ENCODE measurements at regions not wholly inside any gene's neighbourhood (a gene's known extent, or its start where the extent isn't known, plus 50 kb on each side); places are given as distances from the start of the nearest gene placed in this dataset.
A peak's percentile ranks its signal among the peaks of the same experiment; 100 is the strongest.
"Not testable (repeated sequence)": the region's sequence is repeated elsewhere in the genome, so short reads cannot be mapped to it uniquely, and the experiment has no call there.

GRCh38 chr17:30594953-30595371 lies 117.8 kb downstream of the GOSR1 start:
- POLR2A ChIA-PET; H3K27ac ChIP-seq (ENCODE audit: insufficient read depth in 1 of 2, low read depth in 1 of 2, low read length in 2 of 2, poor library complexity in 1 of 2, severe bottlenecking in 2 of 2); H3K4me3 ChIP-seq (ENCODE audit: control insufficient read depth in 1 of 7, extremely low read depth in 1 of 7, insufficient read depth in 4 of 7, low read depth in 2 of 7, low read length in 6 of 7); DNase-seq; H3K36me3 ChIP-seq (ENCODE audit: control insufficient read depth in 4 of 4, insufficient read depth in 4 of 4, low read length in 3 of 4); CTCF ChIA-PET; H3K27me3 ChIP-seq (replicated peaks in 2 of 5; ENCODE audit: control insufficient read depth in 4 of 5, insufficient read depth in 5 of 5, low read length in 4 of 5); H3K9me3 ChIP-seq (ENCODE audit: control extremely low read depth in 1 of 5, control insufficient read depth in 4 of 5, insufficient read depth in 2 of 5, low read depth in 1 of 5, low read length in 4 of 5): not testable (repeated sequence)
- WGBS (ENCODE audit: insufficient coverage): 92% methylated on average over 3 of the region's 10 CpGs
- H3K4me1 ChIP-seq (ENCODE audit: control extremely low read depth in 1 of 4, control insufficient read depth in 4 of 4, insufficient read depth in 4 of 4, low read length in 3 of 4): peaks cover 3 to 15% (median 7%) of the 10 kb centered on the region in 4 experiments

GRCh38 chr17:30594223-30594952 lies 117.2 kb downstream of the GOSR1 start:
- WGBS (ENCODE audit: insufficient coverage): 95% methylated on average over 16 of the region's 18 CpGs
- no peak overlapping the region for H3K27ac ChIP-seq (ENCODE audit: insufficient read depth in 1 of 2, low read depth in 1 of 2, low read length in 2 of 2, poor library complexity in 1 of 2, severe bottlenecking in 2 of 2)
- peaks cover 0 to 14% (median 7%) of the 10 kb centered on the region in 4 experiments for H3K4me1 ChIP-seq (ENCODE audit: control extremely low read depth in 1 of 4, control insufficient read depth in 4 of 4, insufficient read depth in 4 of 4, low read length in 3 of 4)
- CTCF ChIA-PET: no interaction called here
- H3K9me3 ChIP-seq (ENCODE audit: control extremely low read depth in 1 of 5, control insufficient read depth in 4 of 5, insufficient read depth in 2 of 5, low read depth in 1 of 5, low read length in 4 of 5): no peaks in the 10 kb centered on the region
- DNase-seq: no peak
- H3K27me3 ChIP-seq (replicated peaks in 2 of 5; ENCODE audit: control insufficient read depth in 4 of 5, insufficient read depth in 5 of 5, low read length in 4 of 5): no peaks in the 10 kb centered on the region
- POLR2A ChIA-PET: no interaction called here
- no peak overlapping the region for H3K4me3 ChIP-seq (ENCODE audit: control insufficient read depth in 1 of 7, extremely low read depth in 1 of 7, insufficient read depth in 4 of 7, low read depth in 2 of 7, low read length in 6 of 7)
- no peaks in the 10 kb centered on the region for H3K36me3 ChIP-seq (ENCODE audit: control insufficient read depth in 4 of 4, insufficient read depth in 4 of 4, low read length in 3 of 4)

GRCh38 chr17:30590081-30590733 lies 113.0 kb downstream of the GOSR1 start:
- Histone ChIP-seq H3K4me3 (ENCODE audit: control insufficient read depth in 1 of 7, extremely low read depth in 1 of 7, insufficient read depth in 4 of 7, low read depth in 2 of 7, low read length in 6 of 7) (peak overlapping the region in 1 of 7 experiments; percentile 5), H3K4me1 (ENCODE audit: control extremely low read depth in 1 of 4, control insufficient read depth in 4 of 4, insufficient read depth in 4 of 4, low read length in 3 of 4) (peaks cover 0 to 19% (median 8%) of the 10 kb centered on the region in 4 experiments), H3K9me3 (ENCODE audit: control extremely low read depth in 1 of 5, control insufficient read depth in 4 of 5, insufficient read depth in 2 of 5, low read depth in 1 of 5, low read length in 4 of 5) (no peaks in the 10 kb centered on the region), H3K36me3 (ENCODE audit: control insufficient read depth in 4 of 4, insufficient read depth in 4 of 4, low read length in 3 of 4) (no peaks in the 10 kb centered on the region), H3K27me3 (replicated peaks in 2 of 5; ENCODE audit: control insufficient read depth in 4 of 5, insufficient read depth in 5 of 5, low read length in 4 of 5) (no peaks in the 10 kb centered on the region), H3K27ac (ENCODE audit: insufficient read depth in 1 of 2, low read depth in 1 of 2, low read length in 2 of 2, poor library complexity in 1 of 2, severe bottlenecking in 2 of 2) (no peak overlapping the region)
- 50% methylated on average over 2 of the region's 3 CpGs for WGBS (ENCODE audit: insufficient coverage)
- CTCF ChIA-PET: interaction anchor here (1.1 kb wide), 1 partner anchor 23 kb away, joined by 3 read pairs; no protein-coding TSS in a partner anchor
- DNase-seq: no peak
- POLR2A ChIA-PET: interaction anchor here (0.7 kb wide), 1 partner anchor 475 kb away, joined by 5 read pairs; no protein-coding TSS in a partner anchor

- POLR2A ChIA-PET: interaction anchor here (0.7 kb wide), 1 partner anchor 476 kb away, joined by 5 read pairs; no protein-coding TSS in a partner anchor
- H3K36me3 ChIP-seq (ENCODE audit: control insufficient read depth in 4 of 4, insufficient read depth in 4 of 4, low read length in 3 of 4): no peaks in the 10 kb centered on the region
- DNase-seq: no peak
- no peaks in the 10 kb centered on the region for H3K9me3 ChIP-seq (ENCODE audit: control extremely low read depth in 1 of 5, control insufficient read depth in 4 of 5, insufficient read depth in 2 of 5, low read depth in 1 of 5, low read length in 4 of 5)
- peaks cover 0 to 19% (median 8%) of the 10 kb centered on the region in 4 experiments for H3K4me1 ChIP-seq (ENCODE audit: control extremely low read depth in 1 of 4, control insufficient read depth in 4 of 4, insufficient read depth in 4 of 4, low read length in 3 of 4)
- H3K4me3 ChIP-seq (ENCODE audit: control insufficient read depth in 1 of 7, extremely low read depth in 1 of 7, insufficient read depth in 4 of 7, low read depth in 2 of 7, low read length in 6 of 7): no peak overlapping the region
- H3K27me3 ChIP-seq (replicated peaks in 2 of 5; ENCODE audit: control insufficient read depth in 4 of 5, insufficient read depth in 5 of 5, low read length in 4 of 5): no peaks in the 10 kb centered on the region
- no peak overlapping the region for H3K27ac ChIP-seq (ENCODE audit: insufficient read depth in 1 of 2, low read depth in 1 of 2, low read length in 2 of 2, poor library complexity in 1 of 2, severe bottlenecking in 2 of 2)
- CTCF ChIA-PET: interaction anchor here (1.1 kb wide), 1 partner anchor 23 kb away, joined by 3 read pairs; no protein-coding TSS in a partner anchor
- WGBS (ENCODE audit: insufficient coverage): no CpG with 5 or more reads among the region's 1 CpG
Measured at GRCh38 chr17:30589431-30589830, 112.2 kb downstream of the GOSR1 start.

GRCh38 chr17:30588798-30589247 lies 111.6 kb downstream of the GOSR1 start:
- no peaks in the 10 kb centered on the region for H3K27me3 ChIP-seq (replicated peaks in 2 of 5; ENCODE audit: control insufficient read depth in 4 of 5, insufficient read depth in 5 of 5, low read length in 4 of 5)
- H3K4me3 ChIP-seq (ENCODE audit: control insufficient read depth in 1 of 7, extremely low read depth in 1 of 7, insufficient read depth in 4 of 7, low read depth in 2 of 7, low read length in 6 of 7): no peak overlapping the region
- no peak for DNase-seq
- POLR2A ChIA-PET: no interaction called here
- CTCF ChIA-PET: no interaction called here
- H3K36me3 ChIP-seq (ENCODE audit: control insufficient read depth in 4 of 4, insufficient read depth in 4 of 4, low read length in 3 of 4): no peaks in the 10 kb centered on the region
- H3K27ac ChIP-seq (ENCODE audit: insufficient read depth in 1 of 2, low read depth in 1 of 2, low read length in 2 of 2, poor library complexity in 1 of 2, severe bottlenecking in 2 of 2): no peak overlapping the region
- H3K4me1 ChIP-seq (ENCODE audit: control extremely low read depth in 1 of 4, control insufficient read depth in 4 of 4, insufficient read depth in 4 of 4, low read length in 3 of 4): peaks cover 0 to 19% (median 8%) of the 10 kb centered on the region in 4 experiments
- WGBS (ENCODE audit: insufficient coverage): 100% methylated on average over 7 of the region's 7 CpGs
- no peaks in the 10 kb centered on the region for H3K9me3 ChIP-seq (ENCODE audit: control extremely low read depth in 1 of 5, control insufficient read depth in 4 of 5, insufficient read depth in 2 of 5, low read depth in 1 of 5, low read length in 4 of 5)

GRCh38 chr17:30586818-30587595 lies 109.8 kb downstream of the GOSR1 start:
- peaks cover 0 to 19% (median 8%) of the 10 kb centered on the region in 4 experiments for H3K4me1 ChIP-seq (ENCODE audit: control extremely low read depth in 1 of 4, control insufficient read depth in 4 of 4, insufficient read depth in 4 of 4, low read length in 3 of 4)
- POLR2A ChIA-PET: no interaction called here
- H3K9me3 ChIP-seq (ENCODE audit: control extremely low read depth in 1 of 5, control insufficient read depth in 4 of 5, insufficient read depth in 2 of 5, low read depth in 1 of 5, low read length in 4 of 5): no peaks in the 10 kb centered on the region
- DNase-seq: peak in 1 of 3 donors; percentile 41
- 94% methylated on average over 3 of the region's 5 CpGs for WGBS (ENCODE audit: insufficient coverage)
- CTCF ChIA-PET: no interaction called here
- no peak overlapping the region for H3K4me3 ChIP-seq (ENCODE audit: control insufficient read depth in 1 of 7, extremely low read depth in 1 of 7, insufficient read depth in 4 of 7, low read depth in 2 of 7, low read length in 6 of 7)
- no peak overlapping the region for H3K27ac ChIP-seq (ENCODE audit: insufficient read depth in 1 of 2, low read depth in 1 of 2, low read length in 2 of 2, poor library complexity in 1 of 2, severe bottlenecking in 2 of 2)
- H3K27me3 ChIP-seq (replicated peaks in 2 of 5; ENCODE audit: control insufficient read depth in 4 of 5, insufficient read depth in 5 of 5, low read length in 4 of 5): no peaks in the 10 kb centered on the region
- no peaks in the 10 kb centered on the region for H3K36me3 ChIP-seq (ENCODE audit: control insufficient read depth in 4 of 4, insufficient read depth in 4 of 4, low read length in 3 of 4)
